Keratinocyte (primary cell): ENCODE measurements at regions not wholly inside any gene's neighbourhood (a gene's known extent, or its start where the extent isn't known, plus 50 kb on each side); places are given as distances from the start of the nearest gene placed in this dataset.

Source experiments
- CTCF ChIP-seq, 3 experiments: IDR thresholded peaks in 1 of 3; conservative IDR thresholded peaks in 1 of 3; optimal IDR thresholded peaks in 1 of 3; 2 replicates in 2 of 3; 3 replicates in 1 of 3; pipeline versions ENCODE3 to v1.5.1; 2011; ENCODE audit warnings: low read length in 3 of 3, mild to moderate bottlenecking in 3 of 3, moderate library complexity in 2 of 3, control low read depth in 1 of 3, inconsistent platforms in 1 of 3; ENCODE audit not compliant: insufficient read depth in 2 of 3; ENCODE audit errors: extremely low read depth in 1 of 3
- EZH2 ChIP-seq: IDR thresholded peaks from one replicate; pipeline ENCODE4 v1.6.1; 2012; ENCODE audit warnings: inconsistent platforms, mild to moderate bottlenecking, low read length, moderate library complexity

GRCh38 chr12:67884596-67884995 lies 104.7 kb upstream of the IFNG-AS1 start:
- TF ChIP-seq CTCF (optimal IDR thresholded peaks at IDR 0.05 in 1 of 3, IDR thresholded peaks at IDR 0.05 in 1 of 3, conservative IDR thresholded peaks at IDR 0.05 in 1 of 3; ENCODE audit: extremely low read depth in 1 of 3, insufficient read depth in 2 of 3, low read length in 3 of 3) (no peak), EZH2 (no peak)
